ENCODE measurements at regions not wholly inside any gene's neighbourhood (a gene's known extent, or its start where the extent isn't known, plus 50 kb on each side); places are given as distances from the start of the nearest gene placed in this dataset.
A peak's percentile ranks its signal among the peaks of the same experiment; 100 is the strongest.

DNA sequence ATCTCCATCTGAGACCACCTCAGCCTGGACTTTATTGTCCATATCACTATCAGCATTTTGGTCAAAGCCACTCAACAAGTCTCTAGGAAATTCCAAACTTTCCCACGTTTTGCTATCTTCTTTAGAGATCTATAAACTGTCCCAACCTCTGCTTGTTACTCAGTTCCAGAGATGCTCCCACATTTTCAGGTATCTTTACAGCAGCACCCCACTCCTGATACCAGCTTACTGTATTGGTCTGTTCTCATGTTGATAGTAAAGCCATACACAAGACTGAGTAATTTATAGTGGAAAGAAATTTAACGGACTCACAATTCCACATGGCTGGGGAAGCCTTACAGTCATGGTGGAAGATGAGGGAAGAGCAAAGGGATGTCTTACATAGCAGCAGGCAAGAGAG, 465.4 kb upstream of the PBX1 start:
- Histone ChIP-seq H3K27ac (ENCODE audit: extremely low read depth, low read depth, low read length) (no peak overlapping the region), H3K9me1 (ENCODE audit: control insufficient read depth, insufficient read depth, low read length) (no peaks in the 10 kb centered on the region), H3K9me3 (replicated peaks; ENCODE audit: control insufficient read depth, insufficient read depth, low read depth, low read length) (no peaks in the 10 kb centered on the region), H3K79me2 (ENCODE audit: control insufficient read depth, insufficient read depth, low read length) (no peaks in the 10 kb centered on the region), H3K4me3 (no peak overlapping the region), H3K4me1 (replicated peaks in 1 of 2; ENCODE audit: control insufficient read depth in 2 of 2, insufficient read depth in 2 of 2, low read length in 2 of 2) (no peaks in the 10 kb centered on the region), H2AFZ (ENCODE audit: low read depth, low read length) (no peak overlapping the region), H4K20me1 (replicated peaks; ENCODE audit: control insufficient read depth, insufficient read depth, low read length) (no peaks in the 10 kb centered on the region), H3K4me2 (ENCODE audit: insufficient read depth, low read length) (no peak overlapping the region), H3K36me3 (ENCODE audit: control insufficient read depth, insufficient read depth, low read length) (no peaks in the 10 kb centered on the region), H3K27me3 (ENCODE audit: control insufficient read depth in 2 of 2, insufficient read depth in 2 of 2, low read length in 2 of 2) (no peaks in the 10 kb centered on the region), H3K9ac (ENCODE audit: insufficient read depth in 1 of 2, low read depth in 2 of 2, low read length in 2 of 2) (no peak overlapping the region)
- in situ Hi-C loops (cut with MboI) (no loop called here), intact Hi-C loops (cut with micrococcal nuclease) (loop anchor here (10.0 kb wide), 1 partner anchor 521 kb away; no protein-coding TSS in a partner anchor)
- FAIRE-seq (no peak), DNase-seq (ENCODE audit: extremely low read depth in 1 of 4, low spot score in 3 of 4) (no peak), ATAC-seq (no peak)
- POLR2A ChIA-PET, result no interaction called here
- 3% methylated on average over 2 of the region's 2 CpGs for WGBS (ENCODE audit: insufficient coverage, low coverage, missing lambda C conversion rate)
- no TSS peak for BruUV-seq (replicated peaks)
- TF ChIP-seq ZNF707 (CRISPR knock-in tag; conservative IDR thresholded peaks at IDR 0.05) (peak; percentile 71; the same call in 1 of the 2 replicates), ZNF77 (CRISPR knock-in tag; IDR thresholded peaks at IDR 0.05) (no peak)
- CTCF ChIA-PET (ENCODE audit: low intra/inter-chr PET ratio), result no interaction called here

DNA sequence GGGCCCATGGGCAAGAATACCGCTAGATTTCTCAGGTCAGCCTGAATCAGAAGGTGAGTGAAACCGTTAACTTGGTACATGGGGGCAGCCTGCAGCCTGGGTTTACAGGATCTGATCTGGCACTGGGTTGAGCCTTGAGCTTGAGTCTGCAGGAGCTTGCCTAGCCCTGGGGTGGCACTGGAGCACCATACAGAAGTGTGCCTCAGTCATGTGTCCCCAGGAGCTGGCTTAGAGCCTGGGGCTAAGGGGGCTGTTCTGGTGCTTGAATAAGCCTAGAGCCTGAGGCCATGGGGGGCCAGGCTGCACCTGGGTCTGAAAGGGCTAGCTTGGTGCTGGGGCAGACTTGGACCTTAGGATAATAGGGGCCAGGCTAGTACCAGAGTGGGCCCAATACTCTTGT, 457.2 kb upstream of the PBX1 start:
- ATAC-seq (no peak), DNase-seq (ENCODE audit: extremely low read depth in 1 of 4, low spot score in 3 of 4) (no peak), FAIRE-seq (no peak)
- H3K36me3 ChIP-seq (ENCODE audit: control insufficient read depth, insufficient read depth, low read length), result no peaks in the 10 kb centered on the region
- TF ChIP-seq RFX1 (IDR thresholded peaks at IDR 0.05) (no peak), ETV6 (IDR thresholded peaks at IDR 0.05; ENCODE audit: borderline replicate concordance in 1 of 2, low read depth in 2 of 2, low read length in 1 of 2) (no peak), ETV6 (CRISPR knock-in tag; IDR thresholded peaks at IDR 0.05; ENCODE audit: borderline replicate concordance) (no peak)
- no peaks in the 10 kb centered on the region for H3K4me1 ChIP-seq (replicated peaks in 1 of 2; ENCODE audit: control insufficient read depth in 2 of 2, insufficient read depth in 2 of 2, low read length in 2 of 2)
- H3K9ac ChIP-seq (ENCODE audit: insufficient read depth in 1 of 2, low read depth in 2 of 2, low read length in 2 of 2), result no peak overlapping the region
- no peak overlapping the region for H3K4me3 ChIP-seq
- BruUV-seq (replicated peaks), result no TSS peak
- no peaks in the 10 kb centered on the region for H3K27me3 ChIP-seq (ENCODE audit: control insufficient read depth in 2 of 2, insufficient read depth in 2 of 2, low read length in 2 of 2)
- in situ Hi-C loops (cut with MboI) (no loop called here), intact Hi-C loops (cut with micrococcal nuclease) (no loop called here)
- no peak overlapping the region for H2AFZ ChIP-seq (ENCODE audit: low read depth, low read length)
- POLR2A ChIA-PET, result no interaction called here
- 4% methylated on average over 2 of the region's 2 CpGs for WGBS (ENCODE audit: insufficient coverage, low coverage, missing lambda C conversion rate)
- H3K4me2 ChIP-seq (ENCODE audit: insufficient read depth, low read length), result no peak overlapping the region
- H4K20me1 ChIP-seq (replicated peaks; ENCODE audit: control insufficient read depth, insufficient read depth, low read length), result no peaks in the 10 kb centered on the region
- H3K9me3 ChIP-seq (replicated peaks; ENCODE audit: control insufficient read depth, insufficient read depth, low read depth, low read length), result no peaks in the 10 kb centered on the region; the same call in 1 of the 2 replicates
- no peak overlapping the region for H3K27ac ChIP-seq (ENCODE audit: extremely low read depth, low read depth, low read length)
- no peaks in the 10 kb centered on the region for H3K79me2 ChIP-seq (ENCODE audit: control insufficient read depth, insufficient read depth, low read length)
- no peaks in the 10 kb centered on the region for H3K9me1 ChIP-seq (ENCODE audit: control insufficient read depth, insufficient read depth, low read length)
- CTCF ChIA-PET (ENCODE audit: low intra/inter-chr PET ratio), result no interaction called here

Measured in K562 (cell line).